OCI-LY7 (cell line): ENCODE measurements at regions not wholly inside any gene's neighbourhood (a gene's known extent, or its start where the extent isn't known, plus 50 kb on each side); places are given as distances from the start of the nearest gene placed in this dataset.

Experiments used
- EZH2phosphoT487 ChIP-seq: fragments of 200-600 bp; sonication (generic); IDR thresholded peaks from 2 replicates; pipeline ENCODE4 v1.6.1; 2018; ENCODE audit warnings: low read depth, borderline replicate concordance, mild to moderate bottlenecking, mixed run types, antibody characterized with exemption, low read length, moderate library complexity, mixed read lengths
- TF ChIP-seq, protein P1 (sequence below): fragments of 200-600 bp; sonication (generic); conservative IDR thresholded peaks from 2 replicates; pipeline ENCODE4 v1.5.1; 2014; ENCODE audit warnings: mild to moderate bottlenecking, antibody characterized with exemption, low read length, moderate library complexity, mixed read lengths

DNA sequence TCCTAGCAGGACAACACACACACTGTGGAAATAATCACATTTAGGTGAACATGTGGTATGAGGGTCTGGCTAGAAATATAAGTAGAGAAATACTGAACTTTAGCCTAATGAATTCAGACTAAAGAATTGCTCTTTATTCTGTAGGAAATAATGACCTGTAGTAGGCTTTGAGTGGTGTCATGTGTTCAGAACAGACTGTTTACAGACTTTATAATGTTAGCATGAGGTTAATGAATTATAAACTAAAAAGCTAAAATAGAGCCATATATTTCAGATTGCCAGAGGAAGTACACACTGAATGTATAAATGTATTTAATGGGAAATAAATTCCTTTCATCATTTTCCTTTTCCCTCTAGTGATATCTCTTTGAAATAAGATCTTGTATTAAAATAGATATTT lies 669.5 kb upstream of the EPHA7 start:
- TF ChIP-seq, protein P1, sequence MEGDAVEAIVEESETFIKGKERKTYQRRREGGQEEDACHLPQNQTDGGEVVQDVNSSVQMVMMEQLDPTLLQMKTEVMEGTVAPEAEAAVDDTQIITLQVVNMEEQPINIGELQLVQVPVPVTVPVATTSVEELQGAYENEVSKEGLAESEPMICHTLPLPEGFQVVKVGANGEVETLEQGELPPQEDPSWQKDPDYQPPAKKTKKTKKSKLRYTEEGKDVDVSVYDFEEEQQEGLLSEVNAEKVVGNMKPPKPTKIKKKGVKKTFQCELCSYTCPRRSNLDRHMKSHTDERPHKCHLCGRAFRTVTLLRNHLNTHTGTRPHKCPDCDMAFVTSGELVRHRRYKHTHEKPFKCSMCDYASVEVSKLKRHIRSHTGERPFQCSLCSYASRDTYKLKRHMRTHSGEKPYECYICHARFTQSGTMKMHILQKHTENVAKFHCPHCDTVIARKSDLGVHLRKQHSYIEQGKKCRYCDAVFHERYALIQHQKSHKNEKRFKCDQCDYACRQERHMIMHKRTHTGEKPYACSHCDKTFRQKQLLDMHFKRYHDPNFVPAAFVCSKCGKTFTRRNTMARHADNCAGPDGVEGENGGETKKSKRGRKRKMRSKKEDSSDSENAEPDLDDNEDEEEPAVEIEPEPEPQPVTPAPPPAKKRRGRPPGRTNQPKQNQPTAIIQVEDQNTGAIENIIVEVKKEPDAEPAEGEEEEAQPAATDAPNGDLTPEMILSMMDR, result no peak
- no peak for TF ChIP-seq EZH2phosphoT487
